ENCODE measurements at regions not wholly inside any gene's neighbourhood (a gene's known extent, or its start where the extent isn't known, plus 50 kb on each side); places are given as distances from the start of the nearest gene placed in this dataset.

DNA sequence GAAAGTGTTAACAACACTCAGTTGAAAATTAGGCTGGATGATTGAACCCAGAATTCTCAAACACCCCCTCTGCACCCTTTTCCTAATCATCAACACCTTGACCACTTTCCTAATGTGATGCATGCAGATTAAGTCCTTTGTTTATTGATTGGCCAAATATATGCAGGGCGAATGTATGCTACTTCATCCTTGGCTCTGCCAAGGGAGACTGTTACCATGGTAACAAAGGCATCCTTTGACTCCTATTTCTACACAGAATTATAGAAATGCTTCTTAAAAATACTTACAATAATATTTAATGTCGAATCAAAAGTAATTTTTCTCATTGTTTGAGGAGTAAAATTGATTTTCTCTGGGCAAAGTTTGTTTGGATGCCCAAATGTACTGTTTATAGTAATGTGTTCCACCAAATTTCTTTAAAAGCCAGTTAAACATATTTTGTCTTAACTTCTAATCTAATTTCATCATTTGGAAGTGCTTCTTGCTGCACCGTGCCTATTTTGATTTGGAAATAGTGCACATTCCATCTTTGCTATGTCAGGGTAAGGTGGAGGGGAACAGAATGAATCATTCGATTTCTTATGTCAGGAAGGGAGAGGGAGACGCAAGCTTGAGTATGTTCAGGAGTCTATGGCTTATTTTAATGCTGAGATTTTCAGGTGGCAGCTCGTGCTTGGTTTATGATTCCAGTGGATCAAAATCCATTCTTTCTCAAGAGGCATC lies 1384.3 kb upstream of the WWC1 start:
- H3K27me3 ChIP-seq: no peaks in the 10 kb centered on the region
- intact Hi-C loops (cut with DNase I): no loop called here
- H3K36me3 ChIP-seq (replicated peaks in 1 of 2; ENCODE audit: insufficient read depth in 1 of 2, low read depth in 2 of 2): no peaks in the 10 kb centered on the region
- ATAC-seq (no peak), DNase-seq (no peak)
- WGBS, 2 donors: 39 to 55% methylated on average over 6 of the region's 6 CpGs
- no peak overlapping the region for H3K27ac ChIP-seq
- H3K9me3 ChIP-seq: no peaks in the 10 kb centered on the region
- no peaks in the 10 kb centered on the region for H3K4me1 ChIP-seq
- TF ChIP-seq POLR2A (IDR thresholded peaks at IDR 0.05): no peak
- TF ChIP-seq, protein P1, sequence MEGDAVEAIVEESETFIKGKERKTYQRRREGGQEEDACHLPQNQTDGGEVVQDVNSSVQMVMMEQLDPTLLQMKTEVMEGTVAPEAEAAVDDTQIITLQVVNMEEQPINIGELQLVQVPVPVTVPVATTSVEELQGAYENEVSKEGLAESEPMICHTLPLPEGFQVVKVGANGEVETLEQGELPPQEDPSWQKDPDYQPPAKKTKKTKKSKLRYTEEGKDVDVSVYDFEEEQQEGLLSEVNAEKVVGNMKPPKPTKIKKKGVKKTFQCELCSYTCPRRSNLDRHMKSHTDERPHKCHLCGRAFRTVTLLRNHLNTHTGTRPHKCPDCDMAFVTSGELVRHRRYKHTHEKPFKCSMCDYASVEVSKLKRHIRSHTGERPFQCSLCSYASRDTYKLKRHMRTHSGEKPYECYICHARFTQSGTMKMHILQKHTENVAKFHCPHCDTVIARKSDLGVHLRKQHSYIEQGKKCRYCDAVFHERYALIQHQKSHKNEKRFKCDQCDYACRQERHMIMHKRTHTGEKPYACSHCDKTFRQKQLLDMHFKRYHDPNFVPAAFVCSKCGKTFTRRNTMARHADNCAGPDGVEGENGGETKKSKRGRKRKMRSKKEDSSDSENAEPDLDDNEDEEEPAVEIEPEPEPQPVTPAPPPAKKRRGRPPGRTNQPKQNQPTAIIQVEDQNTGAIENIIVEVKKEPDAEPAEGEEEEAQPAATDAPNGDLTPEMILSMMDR (IDR thresholded peaks at IDR 0.05): no peak
- H3K4me3 ChIP-seq: no peak overlapping the region

GRCh38 chr5:166909040-166909439 lies 1382.4 kb upstream of the WWC1 start:
- ATAC-seq (no peak), DNase-seq (no peak)
- Histone ChIP-seq H3K9me3 (no peaks in the 10 kb centered on the region), H3K27ac (no peak overlapping the region), H3K27me3 (no peaks in the 10 kb centered on the region), H3K4me1 (no peaks in the 10 kb centered on the region), H3K4me3 (no peak overlapping the region), H3K36me3 (replicated peaks in 1 of 2; ENCODE audit: insufficient read depth in 1 of 2, low read depth in 2 of 2) (no peaks in the 10 kb centered on the region)
- TF ChIP-seq POLR2A (IDR thresholded peaks at IDR 0.05): no peak
- TF ChIP-seq, protein P1 (IDR thresholded peaks at IDR 0.05): no peak
- intact Hi-C loops (cut with DNase I): no loop called here

- TF ChIP-seq POLR2A (IDR thresholded peaks at IDR 0.05): no peak
- TF ChIP-seq, protein P1 (IDR thresholded peaks at IDR 0.05): no peak
Measured at GRCh38 chr5:166909926-166910325, 1381.5 kb upstream of the WWC1 start.

DNA sequence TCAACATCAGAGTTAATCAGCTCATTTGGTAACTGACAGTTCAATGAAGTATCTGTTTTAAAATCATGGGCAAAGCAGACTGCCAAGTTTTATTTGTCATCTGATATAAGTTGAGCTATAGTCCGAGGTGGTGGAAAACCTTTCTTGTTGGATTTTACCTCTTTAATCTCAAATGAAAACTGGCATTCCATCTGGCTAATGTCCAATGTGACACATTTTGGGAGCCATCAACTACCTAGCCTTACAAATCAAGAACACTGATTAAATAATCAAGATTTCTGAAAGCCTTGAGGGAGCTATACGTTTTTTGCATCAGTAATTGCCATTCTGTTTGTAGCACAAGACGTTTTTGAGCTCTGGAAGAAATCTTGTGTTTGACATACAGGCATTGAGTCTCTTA lies 1380.5 kb upstream of the WWC1 start:
- 26 to 32% methylated on average over 3 of the region's 3 CpGs for WGBS, 2 donors
- Histone ChIP-seq H3K36me3 (replicated peaks in 1 of 2; ENCODE audit: insufficient read depth in 1 of 2, low read depth in 2 of 2) (no peaks in the 10 kb centered on the region), H3K4me1 (no peaks in the 10 kb centered on the region), H3K27me3 (no peaks in the 10 kb centered on the region), H3K4me3 (no peak overlapping the region), H3K9me3 (no peaks in the 10 kb centered on the region), H3K27ac (no peak overlapping the region)
- intact Hi-C loops (cut with DNase I): no loop called here
- DNase-seq (no peak), ATAC-seq (no peak)
- TF ChIP-seq, protein P1 (IDR thresholded peaks at IDR 0.05): no peak
- TF ChIP-seq POLR2A (IDR thresholded peaks at IDR 0.05): no peak

More at GRCh38 chr5:166909926-166910325, 1381.5 kb upstream of the WWC1 start:
- Histone ChIP-seq H3K4me1 (no peaks in the 10 kb centered on the region), H3K9me3 (no peaks in the 10 kb centered on the region), H3K27ac (no peak overlapping the region), H3K36me3 (replicated peaks in 1 of 2; ENCODE audit: insufficient read depth in 1 of 2, low read depth in 2 of 2) (no peaks in the 10 kb centered on the region), H3K27me3 (no peaks in the 10 kb centered on the region), H3K4me3 (no peak overlapping the region)
- WGBS, 2 donors: 81 to 93% methylated on average over 2 of the region's 2 CpGs
- DNase-seq: no peak
- ATAC-seq: no peak
- intact Hi-C loops (cut with DNase I): no loop called here

DNA sequence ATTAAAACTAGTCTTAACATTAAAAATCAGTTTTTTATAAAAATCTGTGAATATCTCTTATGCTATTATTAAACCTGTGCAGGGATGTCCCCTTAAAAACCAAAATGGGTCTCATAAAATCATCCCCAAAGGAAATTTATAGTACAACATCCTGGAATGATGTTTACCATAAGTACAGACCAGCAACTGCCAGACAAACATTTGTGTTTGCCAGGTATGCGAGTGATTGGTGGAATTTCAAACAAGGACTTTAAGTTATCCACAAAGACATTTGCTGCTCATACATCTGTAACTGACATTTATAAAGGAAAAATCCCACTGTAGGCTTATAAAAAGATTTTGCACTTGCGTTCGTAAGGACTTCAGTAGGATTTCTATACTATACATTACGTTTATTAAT lies 1375.4 kb upstream of the WWC1 start:
- no peak overlapping the region for H3K27ac ChIP-seq
- H3K4me1 ChIP-seq: no peaks in the 10 kb centered on the region
- no peaks in the 10 kb centered on the region for H3K27me3 ChIP-seq
- ATAC-seq (no peak), DNase-seq (no peak)
- intact Hi-C loops (cut with DNase I): no loop called here
- no peaks in the 10 kb centered on the region for H3K36me3 ChIP-seq (replicated peaks in 1 of 2; ENCODE audit: insufficient read depth in 1 of 2, low read depth in 2 of 2)
- no peaks in the 10 kb centered on the region for H3K9me3 ChIP-seq
- WGBS, 2 donors: 87 to 93% methylated on average over 4 of the region's 4 CpGs
- H3K4me3 ChIP-seq: no peak overlapping the region
- TF ChIP-seq, protein P1 (IDR thresholded peaks at IDR 0.05): no peak
- TF ChIP-seq POLR2A (IDR thresholded peaks at IDR 0.05): no peak
